ENCODE measurements at regions not wholly inside any gene's neighbourhood (a gene's known extent, or its start where the extent isn't known, plus 50 kb on each side); places are given as distances from the start of the nearest gene placed in this dataset.

- TF ChIP-seq, protein P1, sequence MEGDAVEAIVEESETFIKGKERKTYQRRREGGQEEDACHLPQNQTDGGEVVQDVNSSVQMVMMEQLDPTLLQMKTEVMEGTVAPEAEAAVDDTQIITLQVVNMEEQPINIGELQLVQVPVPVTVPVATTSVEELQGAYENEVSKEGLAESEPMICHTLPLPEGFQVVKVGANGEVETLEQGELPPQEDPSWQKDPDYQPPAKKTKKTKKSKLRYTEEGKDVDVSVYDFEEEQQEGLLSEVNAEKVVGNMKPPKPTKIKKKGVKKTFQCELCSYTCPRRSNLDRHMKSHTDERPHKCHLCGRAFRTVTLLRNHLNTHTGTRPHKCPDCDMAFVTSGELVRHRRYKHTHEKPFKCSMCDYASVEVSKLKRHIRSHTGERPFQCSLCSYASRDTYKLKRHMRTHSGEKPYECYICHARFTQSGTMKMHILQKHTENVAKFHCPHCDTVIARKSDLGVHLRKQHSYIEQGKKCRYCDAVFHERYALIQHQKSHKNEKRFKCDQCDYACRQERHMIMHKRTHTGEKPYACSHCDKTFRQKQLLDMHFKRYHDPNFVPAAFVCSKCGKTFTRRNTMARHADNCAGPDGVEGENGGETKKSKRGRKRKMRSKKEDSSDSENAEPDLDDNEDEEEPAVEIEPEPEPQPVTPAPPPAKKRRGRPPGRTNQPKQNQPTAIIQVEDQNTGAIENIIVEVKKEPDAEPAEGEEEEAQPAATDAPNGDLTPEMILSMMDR (IDR thresholded peaks at IDR 0.05), result no peak
- no peak for TF ChIP-seq EZH2 (IDR thresholded peaks at IDR 0.05; ENCODE audit: borderline replicate concordance, insufficient read depth, low read depth, low read length, poor library complexity, severe bottlenecking)
Observed at GRCh38 chr5:106601620-106602019, 1069.1 kb downstream of the EFNA5 start.
